Upper lobe of right lung (tissue), 1 donor: ENCODE measurements at regions not wholly inside any gene's neighbourhood (a gene's known extent, or its start where the extent isn't known, plus 50 kb on each side); places are given as distances from the start of the nearest gene placed in this dataset.

Source experiments
- ATAC-seq: fragments of 200-7000 bp; cut with Tn5 transposase; one replicate; pipeline ENCODE4 v1.9.1; 2020; ENCODE audit warnings: mild to moderate bottlenecking, moderate library complexity
- DNase-seq: peaks from one replicate; pipeline ENCODE4 v3.0.0-alpha.2; 2020
- H3K27ac ChIP-seq: fragments of 200-600 bp; one replicate; pipeline ENCODE4 v1.8.0; 2022
- H3K27me3 ChIP-seq: fragments of 200-600 bp; one replicate; pipeline ENCODE4 v1.8.0; 2022; ENCODE audit warnings: mild to moderate bottlenecking
- H3K36me3 ChIP-seq: fragments of 200-600 bp; one replicate; pipeline ENCODE4 v1.8.0; 2022
- H3K4me1 ChIP-seq: fragments of 200-600 bp; one replicate; pipeline ENCODE4 v1.8.0; 2022
- H3K4me3 ChIP-seq: fragments of 200-600 bp; one replicate; pipeline ENCODE4 v1.8.0; 2022; ENCODE audit warnings: mild to moderate bottlenecking
- H3K9me3 ChIP-seq: fragments of 200-600 bp; one replicate; pipeline ENCODE4 v1.8.0; 2022
- CTCF ChIP-seq: fragments of 200-600 bp; IDR thresholded peaks from one replicate; pipeline ENCODE4 v1.8.0; 2022; ENCODE audit warnings: antibody characterized with exemption
- intact Hi-C: fragments of 100-400 bp; cut with DNase I; formaldehyde crosslinking; loops from one replicate; pipeline ENCODE4 v1.11.0; 2022
- donor health status: DM: no; HTN: yes; CAD: no; lungs with severe emphysema.

GRCh38 chr14:26078561-26078960 lies 519.3 kb downstream of the NOVA1 start:
- Histone ChIP-seq H3K27me3 (no peaks in the 10 kb centered on the region), H3K4me1 (no peaks in the 10 kb centered on the region), H3K9me3 (no peaks in the 10 kb centered on the region), H3K4me3 (no peak overlapping the region), H3K27ac (no peak overlapping the region), H3K36me3 (no peaks in the 10 kb centered on the region)
- DNase-seq: no peak
- no peak for TF ChIP-seq CTCF
- intact Hi-C loops: no loop called here
- no peak for ATAC-seq

GRCh38 chr14:26074892-26075291 lies 522.9 kb downstream of the NOVA1 start:
- intact Hi-C loops: no loop called here
- TF ChIP-seq CTCF: no peak
- Histone ChIP-seq H3K27me3 (no peaks in the 10 kb centered on the region), H3K9me3 (no peaks in the 10 kb centered on the region), H3K4me1 (no peaks in the 10 kb centered on the region), H3K27ac (no peak overlapping the region), H3K36me3 (no peaks in the 10 kb centered on the region), H3K4me3 (no peak overlapping the region)
- ATAC-seq: no peak
- no peak for DNase-seq

GRCh38 chr14:26070443-26070842 lies 527.4 kb downstream of the NOVA1 start:
- Histone ChIP-seq H3K27me3 (no peaks in the 10 kb centered on the region), H3K4me1 (no peaks in the 10 kb centered on the region), H3K9me3 (no peaks in the 10 kb centered on the region), H3K36me3 (no peaks in the 10 kb centered on the region), H3K4me3 (no peak overlapping the region), H3K27ac (no peak overlapping the region)
- no peak for DNase-seq
- no peak for TF ChIP-seq CTCF
- intact Hi-C loops: no loop called here
- ATAC-seq: no peak

- Histone ChIP-seq H3K9me3 (no peaks in the 10 kb centered on the region), H3K27me3 (no peaks in the 10 kb centered on the region), H3K36me3 (no peaks in the 10 kb centered on the region), H3K4me3 (no peak overlapping the region), H3K4me1 (no peaks in the 10 kb centered on the region), H3K27ac (no peak overlapping the region)
- DNase-seq (no peak), ATAC-seq (no peak)
- intact Hi-C loops: no loop called here
- no peak for TF ChIP-seq CTCF
These were observed 529.9 kb downstream of the NOVA1 start for GRCh38 chr14:26067786-26068459.

GRCh38 chr14:26067341-26067740 lies 530.5 kb downstream of the NOVA1 start:
- H3K36me3 ChIP-seq: no peaks in the 10 kb centered on the region
- intact Hi-C loops: no loop called here
- no peak overlapping the region for H3K27ac ChIP-seq
- H3K4me1 ChIP-seq: no peaks in the 10 kb centered on the region
- DNase-seq: no peak
- H3K4me3 ChIP-seq: no peak overlapping the region
- TF ChIP-seq CTCF: no peak
- no peaks in the 10 kb centered on the region for H3K27me3 ChIP-seq
- no peaks in the 10 kb centered on the region for H3K9me3 ChIP-seq
- no peak for ATAC-seq
